ENCODE measurements at regions not wholly inside any gene's neighbourhood (a gene's known extent, or its start where the extent isn't known, plus 50 kb on each side); places are given as distances from the start of the nearest gene placed in this dataset.
"Not testable (repeated sequence)": the region's sequence is repeated elsewhere in the genome, so short reads cannot be mapped to it uniquely, and the experiment has no call there.

DNA sequence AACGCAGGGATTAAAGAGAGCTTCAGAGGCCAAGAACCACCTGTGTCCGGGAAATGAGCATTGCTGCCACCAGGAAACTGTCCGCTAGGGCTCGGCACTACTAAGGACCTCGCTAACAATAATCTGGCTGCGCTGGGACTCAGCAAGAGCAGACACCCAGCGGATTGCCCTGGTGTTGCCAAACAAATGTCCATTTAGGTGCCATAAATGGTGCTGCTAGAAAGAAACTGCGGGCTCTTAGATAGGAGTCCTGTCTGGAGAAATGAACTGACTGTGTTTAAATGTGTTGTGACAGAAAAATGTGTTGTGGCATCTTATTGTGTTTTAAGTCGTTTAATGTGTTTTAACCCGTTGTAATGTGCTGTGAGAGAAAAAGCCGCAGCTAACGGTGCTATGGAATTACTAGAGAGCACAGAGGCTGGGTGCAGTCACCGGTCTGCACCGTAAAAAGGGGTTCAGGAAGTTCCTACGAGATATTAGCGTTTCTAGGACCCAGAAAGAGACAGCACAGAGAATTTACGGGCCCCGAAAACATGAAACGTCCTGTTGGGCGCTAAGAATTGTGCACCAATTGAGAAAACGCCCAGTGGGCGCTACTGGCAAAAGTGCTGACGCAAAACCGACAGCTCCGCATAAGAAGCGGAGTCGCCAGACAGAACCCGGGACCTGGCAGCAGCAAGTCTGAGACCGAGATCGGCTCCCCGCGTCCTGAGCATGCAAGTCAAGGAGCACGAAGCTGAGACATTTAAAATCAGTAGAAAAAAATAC, 90.6 kb downstream of the ANXA2R start:
- peak; percentile 76 for DNase-seq

DNA sequence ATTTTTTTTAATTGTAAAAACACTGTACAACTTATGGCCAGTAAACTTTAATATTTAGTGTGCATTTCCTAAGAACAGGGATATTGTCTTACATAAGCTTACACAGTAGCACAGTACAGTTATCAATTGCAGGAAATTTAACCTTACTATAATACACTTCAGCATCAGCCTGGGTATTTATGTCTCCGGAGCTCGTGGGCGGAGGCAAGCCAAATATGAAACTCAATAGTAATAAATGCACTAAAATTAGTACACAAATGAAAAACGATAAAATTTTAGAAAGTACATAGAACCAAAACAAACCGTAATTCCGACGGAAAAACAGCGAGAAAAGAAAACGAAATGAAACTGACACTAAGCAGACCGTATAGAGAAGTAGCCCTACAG, 91.2 kb downstream of the ANXA2R start:
- DNase-seq: no peak

DNA sequence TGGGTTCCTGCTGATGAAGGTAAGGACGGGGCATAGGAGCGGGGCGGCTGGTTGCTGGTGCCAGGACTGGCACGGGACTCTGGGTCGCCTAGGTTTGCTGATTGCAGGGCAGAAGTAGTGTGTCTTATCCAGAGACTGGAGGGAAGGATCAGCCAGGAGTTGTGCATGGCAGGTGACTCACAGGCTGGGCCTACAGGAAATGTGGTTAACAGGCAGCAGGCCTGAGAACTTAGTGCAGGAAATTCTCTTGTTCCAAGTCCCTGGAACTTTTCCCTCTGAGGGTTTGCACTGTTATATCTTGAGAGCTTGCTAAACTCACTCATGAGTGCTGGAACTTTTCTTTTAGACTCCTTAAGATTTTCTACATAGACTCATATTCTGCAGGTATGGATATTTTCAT, 95.1 kb downstream of the ANXA2R start:
- no peak for DNase-seq

DNA sequence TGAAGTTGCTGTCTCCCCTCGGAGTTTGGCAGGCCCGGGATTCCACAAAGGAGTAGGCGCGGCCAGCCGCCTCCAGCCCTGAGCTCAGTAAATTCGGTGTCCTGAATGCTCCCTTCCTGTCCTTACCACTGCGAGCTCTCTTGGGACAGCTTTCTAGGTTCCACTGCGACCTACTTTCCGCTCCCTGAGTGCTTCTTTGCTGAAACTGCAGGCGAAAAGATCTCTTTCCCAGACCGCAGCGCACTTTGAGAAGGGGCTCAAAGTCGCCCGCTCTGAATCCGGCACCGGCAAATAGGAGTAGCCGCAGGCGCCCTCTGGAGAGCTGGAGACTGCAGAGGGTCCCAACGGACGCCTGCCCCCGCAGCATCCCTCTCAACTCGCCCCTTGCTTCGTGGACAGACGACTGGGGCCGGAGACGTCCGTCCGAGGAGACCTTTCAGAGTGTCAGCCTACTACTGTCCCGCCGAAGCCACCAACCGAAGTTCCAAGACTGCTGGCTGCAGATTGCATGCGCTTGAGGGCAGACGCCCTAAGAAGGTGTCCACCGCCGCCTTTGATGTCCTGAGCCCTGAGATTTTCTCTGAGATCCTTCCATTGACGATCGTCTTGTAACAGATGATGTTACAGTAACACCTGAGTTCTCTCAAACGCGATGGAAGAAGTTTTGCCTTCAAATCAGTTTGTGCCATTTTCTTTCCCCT, 96.0 kb downstream of the ANXA2R start:
- no peak for DNase-seq

DNA sequence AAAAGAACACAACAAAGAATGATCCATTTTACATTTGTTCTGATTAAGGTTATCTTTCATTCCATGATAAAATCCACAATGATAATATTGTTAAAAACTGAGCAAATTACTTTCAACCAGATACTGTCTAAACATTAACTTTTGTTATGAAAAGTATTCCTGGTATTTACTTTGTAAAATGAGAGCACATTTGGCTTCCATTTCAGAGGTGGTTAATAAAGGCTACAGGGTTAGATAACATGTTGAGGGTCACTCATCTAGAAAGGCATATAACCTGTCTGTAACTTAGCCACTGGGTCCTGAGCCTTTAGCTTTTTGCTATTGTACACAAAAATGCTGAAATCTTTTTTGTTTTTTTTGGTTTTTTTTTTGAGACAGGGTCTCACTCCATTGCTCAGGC, 99.3 kb downstream of the ANXA2R start:
- no peak for DNase-seq

DNA sequence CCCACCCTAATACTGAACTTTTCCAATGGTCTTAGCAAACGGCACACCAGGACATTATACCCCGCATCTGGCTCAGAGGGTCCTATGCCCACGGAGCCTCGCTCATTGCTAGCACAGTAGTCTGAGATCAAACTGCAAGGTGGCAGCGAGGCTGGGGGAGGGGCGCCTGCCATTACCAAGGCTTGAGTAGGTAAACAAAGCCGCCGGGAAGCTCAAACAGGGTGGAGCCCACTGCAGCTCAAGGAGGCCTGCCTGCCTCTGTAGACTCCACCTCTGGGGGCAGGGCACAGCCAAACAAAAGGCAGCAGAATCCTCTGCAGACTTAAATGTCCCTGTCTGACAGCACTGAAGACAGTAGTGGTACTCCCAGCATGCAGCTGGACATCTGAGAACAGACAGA, 108.1 kb downstream of the ANXA2R start:
- DNase-seq: not testable (repeated sequence)

DNA sequence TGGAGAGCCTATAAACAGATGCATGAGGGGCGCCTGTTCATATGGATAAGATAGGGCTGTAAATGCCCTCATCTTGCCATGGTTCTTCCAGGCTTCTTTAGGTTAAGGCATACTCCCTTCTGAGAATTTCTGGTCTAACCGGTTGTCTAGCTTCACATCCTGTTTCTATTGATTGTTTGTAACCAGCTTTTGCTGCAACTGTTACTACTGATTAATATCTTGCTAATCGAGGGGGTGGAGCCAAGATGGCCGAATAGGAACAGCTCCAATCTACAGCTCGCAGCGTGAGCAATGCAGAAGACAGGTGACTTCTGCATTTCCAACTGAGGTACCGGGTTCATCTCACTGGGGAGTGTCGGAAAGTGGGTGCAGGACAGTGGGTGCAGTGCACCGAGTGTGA, 108.7 kb downstream of the ANXA2R start:
- DNase-seq: not testable (repeated sequence)

DNA sequence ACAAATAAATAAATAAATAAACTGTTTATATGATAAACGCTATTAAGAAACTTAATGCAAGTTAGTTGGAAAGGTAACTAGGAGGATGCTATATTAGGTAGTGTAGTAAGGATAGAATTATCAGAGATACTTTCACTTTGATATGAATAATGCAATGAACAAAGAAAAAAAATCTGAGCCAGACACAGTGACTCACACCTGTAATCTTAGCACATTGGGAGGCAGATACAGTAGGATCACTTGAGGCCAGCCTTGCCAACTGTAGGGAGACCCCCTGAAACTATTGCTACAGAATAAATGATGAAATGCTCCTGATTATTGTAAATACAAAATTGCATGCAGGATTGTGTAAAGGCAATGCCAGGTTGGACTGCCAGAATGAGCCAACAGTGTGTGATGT, 109.2 kb downstream of the ANXA2R start:
- no peak for DNase-seq

DNA sequence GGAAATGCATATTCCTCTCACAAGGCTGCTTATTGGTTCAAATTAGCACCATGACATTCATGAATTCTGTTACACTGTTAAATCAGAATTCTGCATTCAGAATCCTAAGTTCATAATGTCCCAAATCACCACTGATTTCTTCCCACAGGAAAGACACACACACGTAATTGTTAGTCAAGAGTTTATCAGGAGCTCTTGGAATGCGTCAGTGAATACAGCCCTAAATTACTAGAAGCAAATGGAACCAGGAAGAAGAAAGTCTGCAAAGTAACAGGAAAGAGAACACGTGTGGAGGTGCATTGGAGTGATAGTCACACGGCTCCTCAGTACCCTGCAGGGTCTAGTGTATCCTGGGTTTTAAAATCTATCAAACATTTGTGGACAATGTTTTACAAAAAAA, 110.2 kb downstream of the ANXA2R start:
- DNase-seq: no peak

DNA sequence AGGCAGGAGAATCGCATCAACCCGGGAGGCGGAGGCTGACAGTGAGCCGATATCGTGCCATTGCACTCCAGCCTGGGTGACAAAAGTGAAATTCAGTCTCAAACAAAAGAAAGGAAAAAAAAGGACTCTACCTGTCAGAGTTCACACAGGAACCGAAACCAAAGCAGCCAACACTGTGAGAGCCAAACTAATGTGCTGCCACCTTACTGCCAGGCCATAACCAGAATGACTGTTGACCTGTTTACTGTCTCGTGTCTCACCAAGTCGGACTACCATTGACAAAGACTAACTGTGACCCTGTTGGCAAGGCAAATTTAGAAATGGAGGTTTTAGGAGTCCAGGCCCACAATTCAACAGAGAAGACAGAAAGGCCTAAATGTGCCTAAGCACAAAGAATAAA, 112.4 kb downstream of the ANXA2R start:
- no peak for DNase-seq

DNA sequence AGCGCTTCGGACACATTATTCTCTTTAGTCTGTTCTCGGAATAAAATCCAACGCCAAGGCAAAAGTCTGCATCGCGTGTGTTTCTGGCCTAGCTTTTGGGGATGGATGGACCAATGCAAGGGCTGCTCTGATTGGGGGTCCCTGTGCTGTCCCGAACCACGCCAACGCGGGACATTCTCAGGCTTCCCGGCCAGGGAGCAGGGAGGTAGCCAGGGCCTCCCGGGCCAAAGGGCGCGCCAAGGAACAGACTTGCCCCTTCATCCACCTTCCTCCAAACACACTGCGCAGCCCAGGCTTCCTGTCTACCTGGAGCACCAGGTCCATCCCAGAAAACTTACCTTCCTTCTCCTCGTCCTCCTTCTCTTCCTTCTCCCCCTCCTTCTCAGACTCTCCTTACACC, 113.0 kb upstream of the SELENOP start:
- no peak for DNase-seq

DNA sequence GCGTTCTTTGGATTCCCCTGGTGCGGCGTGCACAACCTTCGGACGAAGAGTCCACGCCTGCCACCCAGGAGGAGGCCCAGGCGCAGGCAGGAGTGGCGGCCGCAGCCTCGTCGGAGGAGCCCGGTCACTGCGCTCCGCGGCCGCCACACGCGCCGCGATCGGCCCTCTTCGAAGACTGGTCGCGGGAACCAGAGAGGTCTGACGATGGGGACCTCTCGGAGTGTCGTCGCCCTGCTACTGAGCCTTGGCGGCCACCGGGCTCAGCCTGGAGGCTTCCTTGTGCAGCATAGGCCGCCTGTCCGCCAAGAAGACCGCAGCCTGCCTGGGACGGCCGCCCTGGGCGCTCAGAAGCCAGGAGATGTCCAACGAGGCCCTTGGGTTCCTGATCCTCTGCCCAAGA, 112.5 kb upstream of the SELENOP start:
- DNase-seq: no peak

DNA sequence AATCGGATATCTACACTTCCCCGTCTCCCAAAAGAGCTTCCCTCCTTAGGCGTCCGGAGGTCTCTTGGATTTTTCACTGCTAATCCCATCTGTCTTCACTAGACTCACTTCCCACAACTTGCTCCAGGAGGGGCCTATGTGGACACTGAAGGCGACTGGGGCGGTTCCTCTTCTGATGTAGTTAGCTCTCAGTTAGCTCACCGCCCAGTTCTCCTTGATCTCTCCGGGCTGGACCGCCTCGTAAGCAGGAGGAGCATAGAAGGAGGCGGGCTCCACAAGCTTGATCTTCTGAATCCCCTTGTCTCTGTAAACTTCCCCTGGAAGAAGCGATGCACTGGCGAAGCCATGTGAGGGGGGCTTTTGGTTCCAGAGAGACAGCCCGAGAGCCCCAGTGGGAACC, 112.0 kb upstream of the SELENOP start:
- DNase-seq: no peak

DNA sequence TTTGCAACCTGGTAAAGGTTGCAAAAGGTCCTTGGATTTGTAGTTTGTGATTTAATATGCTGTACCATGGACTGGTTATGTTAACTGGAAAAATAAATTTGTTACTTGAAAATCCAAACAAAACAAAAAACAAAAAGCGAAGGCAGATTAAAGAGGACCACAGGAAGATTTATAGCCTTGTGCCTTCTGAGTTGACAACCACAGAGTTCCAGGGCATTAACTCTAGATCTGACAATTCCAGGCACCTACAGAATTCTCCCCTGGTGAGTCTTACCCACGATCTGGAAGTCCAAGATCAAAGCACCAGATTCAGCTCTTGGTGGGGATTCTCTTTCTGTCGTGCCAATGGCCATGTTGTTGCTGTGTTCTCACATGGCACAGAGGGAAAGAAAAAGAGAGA, 107.9 kb upstream of the SELENOP start:
- DNase-seq: no peak

DNA sequence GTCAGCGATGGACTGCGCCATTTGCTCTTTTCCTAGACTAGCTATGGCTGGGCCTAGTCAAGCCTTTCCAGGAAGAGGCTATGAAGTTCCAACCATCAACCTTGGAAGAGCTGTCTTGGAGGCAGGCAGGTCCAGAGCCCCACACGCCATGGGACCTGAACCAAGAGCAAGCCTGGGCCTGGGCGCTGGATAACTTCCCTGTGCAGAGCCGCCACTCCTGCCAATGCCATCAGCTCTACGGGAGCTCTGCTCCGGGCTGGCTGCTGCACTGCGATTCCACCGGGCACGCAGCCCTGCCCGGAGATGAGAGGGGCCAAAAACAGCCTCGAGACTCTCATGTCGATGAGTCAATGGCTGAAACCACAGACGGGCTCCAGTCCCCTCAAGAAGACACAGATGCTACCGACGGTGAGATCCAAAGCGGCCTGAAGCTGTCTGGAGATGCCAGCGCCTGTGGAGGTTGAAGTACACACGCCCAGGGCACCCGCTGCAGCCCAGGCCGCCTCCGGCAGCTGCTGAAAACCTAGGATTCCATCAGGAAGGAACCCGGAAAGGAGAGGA, 103.7 kb upstream of the SELENOP start:
- no peak for DNase-seq

DNA sequence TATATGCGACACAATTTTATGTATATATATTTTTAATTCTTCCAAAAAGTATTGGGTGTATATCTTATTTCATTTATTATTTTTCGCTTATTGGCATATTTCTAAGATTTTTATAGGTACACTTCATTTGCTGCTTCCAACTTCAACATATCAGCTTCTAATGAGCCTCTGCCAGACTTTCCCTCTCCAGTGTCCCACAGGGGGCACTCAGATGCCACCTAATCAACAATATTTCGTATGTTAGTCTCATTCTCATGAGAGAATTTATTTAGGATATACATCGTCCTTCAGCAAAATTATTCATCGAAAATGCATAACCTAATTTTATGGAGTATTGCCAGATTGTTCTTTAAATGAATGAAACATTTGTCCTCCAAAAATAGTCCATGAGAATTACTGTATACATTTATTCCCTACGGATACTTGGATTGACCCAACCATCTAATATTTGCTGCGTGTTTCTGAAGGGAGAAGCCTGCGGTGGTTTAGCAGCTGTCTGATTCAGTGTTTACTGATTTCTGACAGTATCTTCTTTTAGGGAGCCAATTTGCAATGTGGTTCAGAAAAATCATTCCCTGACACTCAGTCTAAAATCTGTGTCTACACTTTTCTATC, 100.6 kb upstream of the SELENOP start:
- no peak for DNase-seq

DNA sequence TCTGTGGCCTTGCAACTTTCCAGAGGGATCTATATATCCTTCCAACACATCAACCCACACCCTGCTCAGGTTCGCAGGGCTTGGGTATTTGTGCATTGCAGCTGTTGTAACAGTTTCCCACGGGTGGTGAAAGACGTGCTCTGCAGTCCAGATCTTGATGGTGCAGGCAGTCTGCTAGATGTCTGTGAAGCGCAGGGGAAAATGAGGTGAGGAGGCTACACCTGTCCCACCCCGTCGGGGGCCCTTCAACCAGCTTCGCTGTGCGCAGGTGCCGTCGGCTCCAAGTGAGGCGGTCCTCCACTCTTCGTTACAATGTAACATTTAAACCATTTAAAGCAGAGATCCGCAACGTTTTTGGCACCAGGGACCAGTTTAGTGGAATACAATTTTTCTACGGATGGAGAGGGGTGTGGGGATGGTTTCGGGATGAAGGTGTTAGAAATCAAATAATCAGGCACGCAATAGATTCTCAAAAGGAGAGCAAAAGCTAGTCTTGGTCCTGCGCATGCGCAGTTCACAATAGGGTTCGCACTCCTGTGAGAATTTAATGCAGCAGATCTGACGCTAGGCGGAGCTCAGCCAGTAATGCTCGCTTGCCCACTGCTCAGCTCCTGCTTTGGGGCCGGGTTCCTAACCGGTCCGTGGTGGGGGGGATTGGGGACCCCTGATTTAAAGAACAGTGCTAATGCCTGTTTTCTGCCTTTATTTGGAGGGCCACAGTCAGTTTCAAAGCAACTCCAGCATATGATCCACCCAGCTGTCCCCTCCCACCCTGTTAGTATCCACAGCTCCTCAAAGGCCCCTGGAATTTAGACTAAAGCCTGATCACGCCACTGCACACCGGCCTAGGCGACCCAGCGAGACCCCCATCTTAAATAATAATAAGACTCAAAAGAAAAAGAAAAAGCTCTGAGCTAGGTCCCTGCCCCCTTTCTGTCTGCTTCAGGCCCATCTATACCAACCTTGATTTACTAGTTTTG, 97.1 kb upstream of the SELENOP start:
- peak; percentile 90 for DNase-seq

DNA sequence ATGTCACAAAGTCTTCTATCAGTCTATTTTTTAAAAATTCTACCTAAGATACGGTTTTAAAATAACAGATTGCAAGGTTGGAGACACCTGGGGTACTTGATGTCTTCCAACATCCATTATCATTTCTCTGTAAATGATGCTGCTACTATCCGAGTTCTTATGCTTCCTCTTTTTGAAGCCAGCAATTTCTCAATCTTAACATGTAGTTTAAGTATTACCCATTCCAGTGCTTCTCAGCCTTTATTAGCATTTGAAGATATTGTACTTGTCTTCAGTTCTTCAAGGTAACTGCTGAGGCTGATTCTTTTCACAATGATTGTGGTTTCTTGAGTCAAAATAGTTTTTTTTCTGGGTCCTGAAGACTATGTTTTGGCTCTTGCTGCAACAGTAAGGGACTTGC, 96.4 kb upstream of the SELENOP start:
- no peak for DNase-seq

DNA sequence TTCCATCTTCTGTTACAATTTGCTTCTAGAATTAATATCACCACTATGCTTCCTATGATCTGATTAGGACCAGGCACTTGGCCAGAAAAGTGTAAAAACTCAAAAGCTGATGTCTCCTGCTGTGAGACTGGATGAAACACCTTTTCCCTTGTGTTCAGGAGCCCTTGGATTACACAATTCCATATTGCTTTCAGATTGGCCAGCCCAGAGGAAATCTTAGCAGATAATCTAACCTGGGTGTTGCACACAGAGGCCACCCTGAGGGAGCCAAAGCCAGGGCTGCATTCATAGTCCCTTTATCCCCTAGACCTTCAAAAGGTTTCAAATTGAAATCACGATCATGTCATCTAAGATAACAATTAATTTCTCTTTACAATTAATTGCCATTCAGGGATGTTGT, 94.1 kb upstream of the SELENOP start:
- DNase-seq: no peak

DNA sequence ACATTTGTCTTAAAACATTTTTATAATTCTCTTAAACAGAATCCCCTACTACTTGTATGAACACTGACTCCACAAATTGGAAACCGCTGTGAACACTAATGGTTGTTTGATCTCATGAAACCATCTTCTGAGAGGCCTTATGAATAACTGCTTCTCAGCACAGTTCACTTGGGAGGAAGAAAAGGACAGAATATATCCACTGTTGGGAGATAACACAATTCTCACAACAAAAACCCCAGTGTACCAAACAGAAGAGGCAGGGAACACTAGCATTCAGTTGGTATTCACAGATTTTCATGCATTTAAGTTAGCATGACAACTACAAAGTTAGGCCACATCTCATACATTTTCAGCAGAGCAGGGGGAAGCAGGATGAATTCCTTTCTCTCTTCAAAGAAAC, 89.0 kb upstream of the SELENOP start:
- no peak for DNase-seq

DNA sequence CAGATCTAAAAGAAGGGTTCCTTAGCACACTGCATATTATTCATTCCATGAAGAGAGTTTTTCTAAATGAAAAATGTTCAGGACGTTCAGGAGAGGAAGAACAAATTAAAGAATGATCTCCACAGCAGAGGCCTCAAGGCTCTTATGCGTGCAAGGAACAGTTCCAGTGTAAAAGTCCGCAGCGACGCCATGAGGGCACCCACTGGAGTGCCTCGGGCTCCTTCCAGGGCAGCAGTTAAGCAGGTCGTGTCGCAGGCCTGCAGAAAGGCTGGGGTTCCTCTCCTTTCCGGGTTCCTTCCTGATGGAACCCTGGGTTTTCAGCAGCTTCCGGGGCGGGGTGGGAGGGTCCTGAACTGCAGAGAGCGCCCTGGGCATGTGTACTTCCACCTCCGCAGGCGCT, 87.1 kb upstream of the SELENOP start:
- DNase-seq: no peak

DNA sequence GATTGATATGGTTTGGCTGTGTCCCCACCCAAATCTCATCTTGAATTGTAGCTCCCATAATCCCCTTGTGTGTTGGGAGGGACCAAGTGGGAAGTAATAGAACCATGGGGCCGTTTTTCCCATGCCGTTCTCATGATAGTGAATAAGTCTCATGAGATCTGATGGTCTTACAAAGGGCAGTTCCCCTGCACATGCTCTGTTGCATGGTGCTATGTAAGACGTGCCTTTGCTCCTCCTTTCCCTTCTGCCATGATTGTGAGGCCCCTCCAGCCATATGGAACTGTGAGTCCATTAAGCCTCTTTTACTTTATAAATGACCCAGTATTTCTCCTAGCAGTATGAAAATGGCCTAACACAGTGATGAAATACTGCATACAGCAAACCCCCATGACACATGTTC, 84.8 kb upstream of the SELENOP start:
- DNase-seq: no peak

DNA sequence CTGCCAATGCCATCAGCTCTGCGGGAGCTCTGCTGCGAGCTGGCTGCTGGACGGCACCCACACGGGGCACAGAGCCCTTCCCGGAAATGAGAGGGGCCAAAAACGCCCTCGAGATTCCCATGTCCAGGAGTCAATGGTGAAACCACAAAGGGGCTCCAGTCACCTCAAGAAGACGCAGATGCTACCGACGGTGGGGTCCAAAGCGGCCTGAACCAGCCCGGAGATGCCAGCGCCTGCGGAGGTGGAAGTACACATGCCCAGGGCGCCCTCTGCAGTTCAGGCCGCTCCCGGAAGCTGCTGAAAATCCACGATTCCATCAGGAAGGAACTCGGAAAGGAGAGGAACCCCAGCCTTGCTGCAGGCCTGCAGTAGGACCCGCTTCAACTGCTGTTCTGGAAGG, 82.4 kb upstream of the SELENOP start:
- no peak for DNase-seq

Data from activated CD8-positive, alpha-beta memory T cell treated with anti-CD3 and anti-CD28 coated beads, Interleukin-2, amount 50 U/mL, for 48 hours (primary cell).